ENCODE measurements at regions not wholly inside any gene's neighbourhood (a gene's known extent, or its start where the extent isn't known, plus 50 kb on each side); places are given as distances from the start of the nearest gene placed in this dataset.
A peak's percentile ranks its signal among the peaks of the same experiment; 100 is the strongest.
"Not testable (repeated sequence)": the region's sequence is repeated elsewhere in the genome, so short reads cannot be mapped to it uniquely, and the experiment has no call there.

DNA sequence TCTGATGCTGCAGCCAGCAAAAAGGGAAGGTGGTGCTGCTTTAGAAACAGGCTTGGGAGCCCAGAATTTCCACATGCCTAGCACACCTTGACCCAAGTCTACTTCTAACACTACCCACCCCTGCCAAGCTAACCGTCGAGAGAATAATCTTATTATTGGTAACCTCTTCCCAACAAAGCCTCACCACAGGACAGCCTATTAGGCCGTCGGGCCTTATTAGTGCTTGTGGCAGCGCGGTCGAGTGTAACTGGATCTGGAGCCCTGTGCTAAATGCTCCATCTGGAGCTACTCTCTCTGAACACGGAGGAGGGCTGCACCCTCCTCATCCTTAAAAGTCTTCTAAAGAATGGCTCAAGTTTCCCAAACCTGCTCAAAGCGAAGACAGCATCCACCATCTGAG is 165.5 kb upstream of the NFIA start:
- no peaks in the 10 kb centered on the region for H3K9me3 Mint-ChIP-seq
- H3K4me1 Mint-ChIP-seq: no peaks in the 10 kb centered on the region
- no peak overlapping the region for H3K4me3 Mint-ChIP-seq
- DNase-seq (no peak), ATAC-seq (no peak)
- no peak overlapping the region for H3K27ac Mint-ChIP-seq
- peaks cover 8% of the 10 kb centered on the region for H3K27me3 Mint-ChIP-seq

DNA sequence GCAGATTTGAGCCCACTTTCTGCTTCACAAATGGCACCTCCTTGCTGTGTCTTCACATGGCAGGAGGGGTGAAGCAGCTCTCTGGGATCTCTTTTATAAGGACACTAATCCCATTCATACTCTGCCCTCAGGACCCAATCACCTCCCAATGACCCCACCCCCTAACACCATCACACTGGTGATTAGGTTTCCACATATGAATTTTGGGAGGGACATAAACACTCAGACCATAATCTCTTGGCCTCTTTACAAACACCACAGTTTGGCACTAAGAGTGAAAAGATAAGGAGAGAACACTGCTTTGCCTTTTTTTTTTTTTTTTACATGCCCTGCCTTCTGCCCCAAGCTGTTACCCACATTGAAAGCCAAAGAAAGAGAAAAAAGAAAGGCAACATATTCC is 166.2 kb upstream of the NFIA start:
- DNase-seq (no peak), ATAC-seq (no peak)
- Mint-ChIP-seq H3K27me3 (peaks cover 8% of the 10 kb centered on the region), H3K4me1 (no peaks in the 10 kb centered on the region), H3K4me3 (no peak overlapping the region), H3K9me3 (no peaks in the 10 kb centered on the region), H3K27ac (no peak overlapping the region)

GRCh38 chr1:60915441-60915840 is 166.9 kb upstream of the NFIA start:
- H3K4me3 Mint-ChIP-seq: no peak overlapping the region
- H3K4me1 Mint-ChIP-seq: no peaks in the 10 kb centered on the region
- no peak overlapping the region for H3K27ac Mint-ChIP-seq
- H3K27me3 Mint-ChIP-seq: peaks cover 8% of the 10 kb centered on the region
- DNase-seq (no peak), ATAC-seq (no peak)
- H3K9me3 Mint-ChIP-seq: no peaks in the 10 kb centered on the region

DNA sequence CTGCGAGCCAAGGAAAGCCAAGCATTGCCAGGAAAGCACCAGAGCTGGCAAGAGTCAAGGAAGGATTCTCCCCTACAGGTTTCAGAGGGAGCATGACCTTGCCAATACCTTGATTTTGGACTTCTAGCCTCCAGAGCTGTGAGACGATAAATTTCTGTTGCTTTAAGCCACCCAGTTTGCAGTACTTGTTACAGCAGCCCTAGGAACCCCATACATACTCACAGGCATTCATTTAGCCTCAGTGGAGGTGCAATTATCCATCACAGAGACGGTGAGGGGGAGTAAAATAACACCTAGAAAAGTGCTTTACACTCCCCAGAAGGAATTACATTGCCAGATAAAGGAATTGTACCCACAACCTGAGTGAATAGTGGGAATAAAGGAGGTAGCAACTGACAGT is 167.4 kb upstream of the NFIA start:
- no peak overlapping the region for H3K27ac Mint-ChIP-seq
- no peak overlapping the region for H3K4me3 Mint-ChIP-seq
- ATAC-seq (no peak), DNase-seq (no peak)
- peaks cover 8% of the 10 kb centered on the region for H3K27me3 Mint-ChIP-seq
- H3K9me3 Mint-ChIP-seq: no peaks in the 10 kb centered on the region
- H3K4me1 Mint-ChIP-seq: no peaks in the 10 kb centered on the region

DNA sequence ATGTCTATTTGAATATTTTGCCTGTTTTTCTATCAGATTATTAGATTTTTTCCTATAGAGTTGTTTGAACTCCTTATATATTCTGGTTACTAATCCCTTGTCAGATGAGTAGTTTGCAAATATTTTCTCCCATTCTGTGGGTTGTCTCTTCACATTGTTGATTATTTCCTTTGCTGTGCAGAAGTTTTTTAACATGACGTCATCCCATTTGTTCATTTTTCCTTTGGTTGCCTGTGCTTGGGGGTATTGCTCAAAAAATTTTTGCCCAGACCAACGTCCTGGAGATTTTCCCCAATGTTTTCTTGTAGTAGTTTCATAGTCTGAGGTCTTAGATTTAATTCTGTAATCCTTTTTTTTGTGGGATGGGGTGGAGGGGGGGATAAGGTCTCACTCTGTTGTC is 168.7 kb upstream of the NFIA start:
- H3K27me3 Mint-ChIP-seq, H3K27ac Mint-ChIP-seq, H3K9me3 Mint-ChIP-seq, H3K4me3 Mint-ChIP-seq, DNase-seq, H3K4me1 Mint-ChIP-seq, ATAC-seq: not testable (repeated sequence)

- Mint-ChIP-seq H3K9me3 (no peaks in the 10 kb centered on the region), H3K27me3 (peaks cover 8% of the 10 kb centered on the region), H3K27ac (no peak overlapping the region), H3K4me3 (no peak overlapping the region), H3K4me1 (no peaks in the 10 kb centered on the region)
- ATAC-seq: no peak
- no peak for DNase-seq
These were observed 169.3 kb upstream of the NFIA start for GRCh38 chr1:60913039-60913438.

GRCh38 chr1:60911966-60912697 is 170.2 kb upstream of the NFIA start:
- no peak for DNase-seq
- no peak overlapping the region for H3K27ac Mint-ChIP-seq
- no peaks in the 10 kb centered on the region for H3K9me3 Mint-ChIP-seq
- H3K27me3 Mint-ChIP-seq: peaks cover 8% of the 10 kb centered on the region
- H3K4me3 Mint-ChIP-seq: no peak overlapping the region
- H3K4me1 Mint-ChIP-seq: no peaks in the 10 kb centered on the region
- ATAC-seq: no peak

DNA sequence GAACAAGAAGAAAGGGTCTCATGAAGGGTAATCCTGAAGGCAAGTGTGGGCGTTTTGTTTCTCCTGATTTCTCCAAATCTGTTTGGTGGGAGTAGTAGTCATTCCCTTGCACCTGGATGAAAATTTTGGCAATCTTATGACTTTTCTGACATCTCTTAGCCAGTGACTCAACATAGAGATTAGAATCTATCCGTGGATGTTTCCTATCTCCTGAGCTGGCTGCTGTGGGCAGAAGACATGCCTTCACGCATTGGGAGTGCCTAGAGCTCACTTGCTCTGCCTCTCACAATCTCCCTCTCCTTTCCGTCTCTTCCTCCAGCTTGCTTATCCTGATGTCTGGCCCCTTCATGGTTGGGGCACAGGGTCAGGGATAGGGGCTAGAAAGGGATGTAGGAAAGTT is 174.2 kb upstream of the NFIA start:
- Mint-ChIP-seq H3K27me3 (peaks cover 3% of the 10 kb centered on the region), H3K4me3 (no peak overlapping the region), H3K4me1 (no peaks in the 10 kb centered on the region), H3K27ac (no peak overlapping the region), H3K9me3 (no peaks in the 10 kb centered on the region)
- DNase-seq: no peak
- ATAC-seq: no peak

DNA sequence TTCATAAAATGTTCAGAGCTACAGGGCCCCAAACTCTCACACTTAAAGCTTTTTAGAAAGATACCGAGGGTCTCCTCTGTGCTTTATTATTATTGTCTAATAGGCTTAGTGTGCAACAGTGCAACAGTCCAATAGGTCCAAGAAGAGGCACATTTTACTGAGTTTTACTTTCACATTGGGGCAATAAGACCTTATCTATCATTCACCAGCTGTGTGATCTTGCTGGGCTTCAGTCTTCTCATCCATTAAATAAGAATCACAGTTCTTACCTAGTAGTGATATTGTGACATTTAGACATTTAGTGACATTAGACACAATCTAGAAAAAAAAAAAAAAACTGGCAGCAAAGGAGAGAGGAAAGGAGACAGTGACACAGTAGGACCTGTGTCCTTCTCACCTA is 175.8 kb upstream of the NFIA start:
- H3K4me3 Mint-ChIP-seq: no peak overlapping the region
- H3K27ac Mint-ChIP-seq: no peak overlapping the region
- no peaks in the 10 kb centered on the region for H3K4me1 Mint-ChIP-seq
- no peaks in the 10 kb centered on the region for H3K9me3 Mint-ChIP-seq
- ATAC-seq: no peak
- no peaks in the 10 kb centered on the region for H3K27me3 Mint-ChIP-seq
- DNase-seq: no peak

DNA sequence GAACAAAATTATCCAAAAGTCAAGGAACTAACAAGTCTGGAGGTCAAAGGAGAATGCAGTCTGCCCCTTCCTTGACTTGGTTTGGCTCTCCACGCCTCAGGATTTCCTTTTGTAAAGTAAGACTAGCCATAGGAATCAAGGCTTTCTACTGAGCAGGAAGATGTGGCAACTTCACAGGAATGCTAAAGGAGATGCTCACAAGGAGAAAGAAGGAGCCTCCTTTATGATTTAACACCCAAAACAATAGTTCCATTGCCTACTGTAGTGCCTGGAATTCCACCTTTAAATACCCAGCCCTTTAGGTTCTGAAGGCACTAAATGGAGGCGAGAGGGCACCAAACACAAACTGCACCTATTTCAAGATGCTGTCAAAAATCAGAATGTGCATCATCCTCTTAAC is 176.3 kb upstream of the NFIA start:
- Mint-ChIP-seq H3K27ac (no peak overlapping the region), H3K4me1 (no peaks in the 10 kb centered on the region), H3K9me3 (no peaks in the 10 kb centered on the region), H3K4me3 (no peak overlapping the region), H3K27me3 (no peaks in the 10 kb centered on the region)
- no peak for ATAC-seq
- no peak for DNase-seq

GRCh38 chr1:60904099-60904851 is 178.1 kb upstream of the NFIA start:
- DNase-seq: no peak
- Mint-ChIP-seq H3K4me1 (no peaks in the 10 kb centered on the region), H3K27me3 (no peaks in the 10 kb centered on the region), H3K27ac (no peak overlapping the region), H3K9me3 (no peaks in the 10 kb centered on the region), H3K4me3 (no peak overlapping the region)
- ATAC-seq: no peak

DNA sequence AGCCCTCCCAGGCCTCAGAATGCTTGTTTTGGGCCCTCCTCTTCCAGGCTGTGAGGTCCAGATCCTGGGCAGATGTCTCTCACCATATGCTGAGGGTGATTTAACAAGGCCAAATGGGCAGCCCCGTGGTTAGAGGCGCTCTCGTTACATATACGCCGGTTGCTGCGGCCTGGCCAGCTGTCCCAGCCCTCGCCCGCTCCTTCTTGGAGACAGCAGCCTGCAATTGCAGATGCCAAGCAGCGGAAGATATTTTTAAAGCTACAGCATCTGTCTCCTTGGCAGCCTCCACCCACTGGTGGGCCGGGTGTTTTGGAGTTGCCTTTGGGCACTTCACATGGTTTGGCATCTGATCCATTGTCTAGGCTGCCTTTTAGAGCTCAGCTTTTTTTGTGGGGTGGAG is 178.8 kb upstream of the NFIA start:
- H3K4me1 Mint-ChIP-seq: no peaks in the 10 kb centered on the region
- ATAC-seq (no peak), DNase-seq (no peak)
- no peaks in the 10 kb centered on the region for H3K9me3 Mint-ChIP-seq
- no peak overlapping the region for H3K4me3 Mint-ChIP-seq
- no peak overlapping the region for H3K27ac Mint-ChIP-seq
- H3K27me3 Mint-ChIP-seq: no peaks in the 10 kb centered on the region

DNA sequence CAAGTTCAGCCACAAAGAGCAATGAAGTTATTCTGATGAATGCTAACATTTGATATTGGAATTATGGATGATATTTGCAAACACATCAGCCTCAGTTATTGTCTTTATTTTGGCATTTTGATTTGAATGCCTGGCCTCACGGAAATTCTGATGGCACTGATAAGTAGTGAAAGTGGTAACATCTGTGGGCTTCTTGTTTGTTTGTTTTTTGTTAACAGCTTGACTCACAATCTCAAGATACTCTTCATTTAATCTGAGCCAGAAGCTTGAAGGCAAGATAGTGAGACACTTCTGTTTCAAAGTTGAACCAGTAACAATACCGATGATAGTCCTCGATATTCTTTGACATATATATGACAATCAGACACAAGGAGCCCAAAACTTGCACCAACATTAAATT is 182.9 kb upstream of the NFIA start:
- H3K4me1 Mint-ChIP-seq: no peaks in the 10 kb centered on the region
- DNase-seq (no peak), ATAC-seq (no peak)
- no peaks in the 10 kb centered on the region for H3K9me3 Mint-ChIP-seq
- no peak overlapping the region for H3K4me3 Mint-ChIP-seq
- no peak overlapping the region for H3K27ac Mint-ChIP-seq
- no peaks in the 10 kb centered on the region for H3K27me3 Mint-ChIP-seq

DNA sequence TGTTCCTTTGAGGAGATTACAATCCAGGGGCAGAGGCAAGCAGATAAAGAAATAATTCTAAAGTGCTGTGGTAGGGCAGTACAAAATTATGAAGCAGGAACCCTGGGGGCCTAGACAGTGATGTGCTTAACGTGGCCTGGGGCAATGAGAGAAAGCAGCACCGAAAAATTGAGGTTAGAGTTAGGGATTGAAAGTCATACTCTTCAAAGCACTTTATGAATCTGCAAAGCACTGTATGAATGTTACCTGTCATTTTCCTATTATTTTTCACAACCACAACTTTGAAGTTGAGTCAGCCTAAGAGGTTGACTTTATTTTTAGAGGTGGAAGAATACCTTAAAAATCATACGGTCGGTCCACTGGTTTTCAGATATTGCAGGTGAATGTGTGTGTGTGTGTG is 183.4 kb upstream of the NFIA start:
- Mint-ChIP-seq H3K27ac (no peak overlapping the region), H3K4me1 (no peaks in the 10 kb centered on the region), H3K4me3 (no peak overlapping the region), H3K9me3 (no peaks in the 10 kb centered on the region), H3K27me3 (peaks cover 4% of the 10 kb centered on the region)
- ATAC-seq (peak; percentile 94), DNase-seq (peak; percentile 4 to 34)

GRCh38 chr1:60898413-60898812 is 183.9 kb upstream of the NFIA start:
- DNase-seq (no peak), ATAC-seq (no peak)
- Mint-ChIP-seq H3K9me3 (no peaks in the 10 kb centered on the region), H3K4me1 (no peaks in the 10 kb centered on the region), H3K27me3 (peaks cover 10% of the 10 kb centered on the region), H3K27ac (no peak overlapping the region), H3K4me3 (no peak overlapping the region)

DNA sequence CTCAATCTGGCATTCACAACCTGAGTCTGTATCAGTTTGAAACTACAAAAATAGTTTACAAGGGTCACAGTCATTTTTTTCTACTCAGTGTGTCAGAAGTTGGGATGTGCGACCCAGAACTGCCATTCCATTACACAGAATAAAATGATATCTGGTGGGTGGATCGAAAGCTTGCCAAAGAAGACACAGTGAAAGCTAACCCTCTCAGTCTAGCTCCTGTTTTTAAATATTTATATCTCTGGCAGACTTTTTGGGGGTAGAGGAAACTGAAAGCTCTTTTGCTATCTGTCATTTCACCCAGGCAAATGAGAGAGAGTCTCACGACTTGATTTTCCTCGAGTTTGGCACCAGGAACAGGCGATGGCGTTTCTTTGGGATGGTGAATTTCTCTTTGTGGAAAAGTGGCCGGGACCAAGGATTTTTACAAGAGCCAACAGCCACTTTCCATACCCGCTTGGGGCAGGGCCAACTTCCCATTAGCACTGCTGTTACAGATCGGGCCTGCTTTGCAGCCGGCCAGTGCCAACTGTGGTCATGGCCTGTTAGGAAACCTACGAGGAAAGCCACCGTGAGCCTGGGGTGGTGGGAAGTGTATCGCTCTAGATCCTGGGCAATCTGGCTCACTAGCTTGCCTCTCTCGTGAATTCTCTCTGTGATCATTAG is 185.5 kb upstream of the NFIA start:
- Mint-ChIP-seq H3K27ac (no peak overlapping the region), H3K27me3 (peaks cover 11% of the 10 kb centered on the region), H3K9me3 (no peaks in the 10 kb centered on the region), H3K4me3 (no peak overlapping the region), H3K4me1 (no peaks in the 10 kb centered on the region)
- DNase-seq (no peak), ATAC-seq (no peak)

Data from stimulated activated naive CD8-positive, alpha-beta T cell treated with anti-CD3 and anti-CD28 coated beads, Interleukin-15, amount 100 ng/mL, for 72 hours (primary cell).